Type B pancreatic cell (in vitro differentiated cells): ENCODE measurements at regions not wholly inside any gene's neighbourhood (a gene's known extent, or its start where the extent isn't known, plus 50 kb on each side); places are given as distances from the start of the nearest gene placed in this dataset.

Source experiments
- DNase-seq: peaks from one replicate; pipeline ENCODE4 v3.0.0; 2021; ENCODE audit warnings: mixed read lengths; ENCODE audit not compliant: unreplicated experiment; ENCODE audit errors: extremely low spot score
- H3K27ac Mint-ChIP-seq: 2 replicates; pipeline ENCODE4 v1.8.0; 2021; ENCODE audit warnings: mild to moderate bottlenecking, mixed read lengths
- H3K27me3 Mint-ChIP-seq: 2 replicates; pipeline ENCODE4 v1.8.0; 2021; ENCODE audit warnings: mixed read lengths
- H3K36me3 Mint-ChIP-seq: 2 replicates; pipeline ENCODE4 v1.8.0; 2021; ENCODE audit warnings: mixed read lengths
- H3K4me1 Mint-ChIP-seq: one replicate; pipeline ENCODE4 v1.8.0; 2021; ENCODE audit warnings: mixed read lengths; ENCODE audit not compliant: unreplicated experiment
- H3K4me3 Mint-ChIP-seq: 2 replicates; pipeline ENCODE4 v1.8.0; 2021; ENCODE audit warnings: mild to moderate bottlenecking, mixed read lengths
- H3K9me3 Mint-ChIP-seq: 2 replicates; pipeline ENCODE4 v1.8.0; 2021; ENCODE audit warnings: mixed read lengths
- TF ChIP-seq, protein P1 (sequence below): fragments of 200-600 bp; sonication (generic); conservative IDR thresholded peaks from 2 replicates; pipeline ENCODE4 v1.5.0; 2021; ENCODE audit warnings: antibody characterized with exemption, mild to moderate bottlenecking

DNA sequence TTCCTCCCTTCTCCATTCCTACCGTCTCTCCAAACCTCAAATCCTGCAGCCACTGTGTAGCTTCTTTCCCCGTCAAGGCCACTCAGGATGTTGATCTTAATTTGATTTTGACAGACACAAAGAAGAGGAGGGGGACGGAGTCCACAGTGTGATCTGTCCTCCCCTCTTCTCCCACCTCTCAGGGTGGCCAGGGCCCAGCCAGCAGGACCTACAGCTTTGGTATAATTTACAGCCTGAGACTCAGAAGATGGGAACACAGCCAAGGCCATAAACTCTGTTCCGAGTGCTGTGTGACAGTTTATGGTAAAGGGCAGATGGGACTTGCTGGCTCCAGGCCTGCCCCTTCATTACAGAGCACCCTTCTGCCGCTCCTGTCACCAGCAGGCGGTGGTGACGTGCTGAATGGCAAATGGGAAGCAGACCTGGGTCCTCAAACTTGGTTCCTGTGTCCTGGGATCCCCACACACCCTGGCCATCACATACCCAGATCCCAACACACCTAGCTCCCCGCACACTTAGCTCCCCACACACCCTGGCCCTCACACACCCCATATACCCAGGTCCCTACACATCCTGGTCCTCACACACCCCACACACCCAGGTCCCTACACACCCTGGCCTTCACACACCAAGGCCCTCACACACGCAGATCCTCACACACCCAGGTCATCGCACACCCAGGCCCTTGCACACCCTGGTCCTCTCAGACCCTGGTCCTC lies 71.6 kb downstream of the CD2 start:
- peak overlapping the region; percentile 37 for H3K27ac Mint-ChIP-seq
- H3K4me3 Mint-ChIP-seq, result no peak overlapping the region
- no peaks in the 10 kb centered on the region for H3K36me3 Mint-ChIP-seq
- TF ChIP-seq, protein P1, sequence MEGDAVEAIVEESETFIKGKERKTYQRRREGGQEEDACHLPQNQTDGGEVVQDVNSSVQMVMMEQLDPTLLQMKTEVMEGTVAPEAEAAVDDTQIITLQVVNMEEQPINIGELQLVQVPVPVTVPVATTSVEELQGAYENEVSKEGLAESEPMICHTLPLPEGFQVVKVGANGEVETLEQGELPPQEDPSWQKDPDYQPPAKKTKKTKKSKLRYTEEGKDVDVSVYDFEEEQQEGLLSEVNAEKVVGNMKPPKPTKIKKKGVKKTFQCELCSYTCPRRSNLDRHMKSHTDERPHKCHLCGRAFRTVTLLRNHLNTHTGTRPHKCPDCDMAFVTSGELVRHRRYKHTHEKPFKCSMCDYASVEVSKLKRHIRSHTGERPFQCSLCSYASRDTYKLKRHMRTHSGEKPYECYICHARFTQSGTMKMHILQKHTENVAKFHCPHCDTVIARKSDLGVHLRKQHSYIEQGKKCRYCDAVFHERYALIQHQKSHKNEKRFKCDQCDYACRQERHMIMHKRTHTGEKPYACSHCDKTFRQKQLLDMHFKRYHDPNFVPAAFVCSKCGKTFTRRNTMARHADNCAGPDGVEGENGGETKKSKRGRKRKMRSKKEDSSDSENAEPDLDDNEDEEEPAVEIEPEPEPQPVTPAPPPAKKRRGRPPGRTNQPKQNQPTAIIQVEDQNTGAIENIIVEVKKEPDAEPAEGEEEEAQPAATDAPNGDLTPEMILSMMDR, result no peak
- H3K9me3 Mint-ChIP-seq, result no peaks in the 10 kb centered on the region
- H3K4me1 Mint-ChIP-seq, result peaks cover 27% of the 10 kb centered on the region
- no peak for DNase-seq
- H3K27me3 Mint-ChIP-seq, result no peaks in the 10 kb centered on the region

DNA sequence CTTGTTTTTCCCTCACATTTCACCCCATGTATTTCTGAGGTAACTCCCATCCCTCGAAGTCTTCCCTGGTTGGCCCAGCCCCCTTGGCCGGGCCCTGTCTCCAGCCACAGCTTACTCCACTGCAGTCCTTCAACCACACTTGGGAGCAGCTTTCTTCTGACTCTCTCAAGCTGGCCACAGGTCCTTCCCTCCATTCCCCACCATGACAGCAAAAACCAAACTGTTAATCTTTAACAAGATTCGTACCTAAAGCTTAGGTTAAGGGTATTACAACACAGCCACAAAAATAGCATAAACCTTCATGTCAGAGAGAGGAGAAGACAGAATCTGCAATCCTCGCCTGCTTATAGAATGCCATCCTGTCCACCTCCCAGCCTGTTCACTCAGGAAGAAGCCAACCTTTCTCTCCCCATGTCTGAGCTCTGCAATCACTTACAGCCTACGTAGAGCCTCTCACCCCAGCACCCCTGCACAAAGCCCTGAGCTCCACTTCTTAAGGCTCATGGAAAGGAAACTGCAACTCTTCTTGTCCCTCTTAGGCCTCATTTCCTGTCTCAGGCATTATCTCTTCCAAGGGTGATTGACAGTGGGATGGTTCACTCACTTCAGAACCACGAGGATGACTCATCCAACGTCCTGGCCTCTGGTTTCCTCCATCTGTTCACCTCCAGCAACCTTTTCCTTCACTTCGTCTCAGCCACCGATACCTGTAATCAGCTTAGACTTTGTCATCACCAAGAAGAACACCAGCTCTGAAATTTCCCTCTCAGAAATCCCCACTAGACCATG lies 72.8 kb downstream of the CD2 start:
- Mint-ChIP-seq H3K4me3 (peak overlapping the region; percentile 1), H3K9me3 (no peaks in the 10 kb centered on the region), H3K36me3 (no peaks in the 10 kb centered on the region), H3K27me3 (no peaks in the 10 kb centered on the region), H3K4me1 (peaks cover 34% of the 10 kb centered on the region), H3K27ac (peak overlapping the region; percentile 37)
- DNase-seq, result no peak
- TF ChIP-seq, protein P1, result no peak

DNA sequence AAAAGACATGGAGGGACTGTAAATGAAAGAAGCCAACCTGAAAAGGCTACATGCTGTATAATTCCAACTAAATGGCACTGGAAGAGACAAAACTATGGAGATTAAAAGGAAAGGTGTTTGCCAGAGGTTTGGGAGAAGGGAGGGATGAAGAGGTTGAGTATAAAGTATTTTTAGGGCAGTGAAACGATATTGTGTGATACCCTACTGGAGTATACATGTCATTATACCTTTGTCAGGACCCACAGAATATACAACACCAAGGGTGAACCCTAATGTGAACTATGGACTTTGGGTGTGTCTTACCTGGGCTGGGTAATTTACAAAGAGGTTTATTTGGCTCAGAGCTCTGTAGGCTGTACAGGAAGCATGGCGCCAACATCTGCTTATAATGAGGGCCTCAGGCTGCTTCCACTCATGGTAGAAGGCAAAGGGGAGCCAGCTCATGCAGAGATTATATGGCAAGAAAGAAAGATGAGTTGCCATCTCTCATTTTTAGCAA lies 73.4 kb downstream of the CD2 start:
- Mint-ChIP-seq H3K4me3 (peak overlapping the region; percentile 1), H3K9me3 (no peaks in the 10 kb centered on the region), H3K4me1 (peaks cover 41% of the 10 kb centered on the region), H3K27ac (peak overlapping the region; percentile 37), H3K27me3 (no peaks in the 10 kb centered on the region), H3K36me3 (no peaks in the 10 kb centered on the region)
- TF ChIP-seq, protein P1, result no peak
- DNase-seq, result no peak

DNA sequence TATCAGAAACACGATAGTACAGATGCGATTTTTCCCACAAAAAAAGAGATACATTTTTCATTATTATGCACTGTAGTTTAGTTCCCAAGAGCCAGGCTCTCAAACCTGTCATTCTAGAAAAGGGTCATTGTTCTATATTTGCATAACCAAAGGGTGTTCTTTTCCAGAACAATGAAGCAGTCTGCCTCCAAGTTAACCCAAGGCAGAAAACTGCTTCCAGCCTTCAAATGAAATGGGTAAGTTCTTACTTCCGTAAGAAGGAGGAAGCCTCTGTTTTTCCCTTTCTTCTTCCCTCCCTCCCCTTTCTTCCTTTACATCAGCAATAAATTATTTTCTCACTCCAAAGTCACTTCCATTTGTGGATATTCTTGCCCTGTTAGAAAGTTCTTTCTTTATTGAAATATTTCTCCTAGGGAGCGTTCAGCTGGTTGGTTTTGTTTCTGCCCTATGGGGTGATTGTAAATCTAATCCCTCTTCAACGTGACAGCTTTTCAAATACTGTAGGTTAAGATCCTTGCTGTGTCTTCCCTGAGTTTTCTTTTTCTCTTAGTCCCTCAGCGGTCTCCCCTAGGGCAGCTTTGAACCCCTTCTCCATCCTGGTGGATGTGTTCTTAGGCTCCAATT lies 77.3 kb upstream of the PTGFRN start:
- peaks cover 7% of the 10 kb centered on the region for H3K9me3 Mint-ChIP-seq
- peak overlapping the region; percentile 60 for H3K27ac Mint-ChIP-seq
- no peaks in the 10 kb centered on the region for H3K27me3 Mint-ChIP-seq
- H3K4me3 Mint-ChIP-seq, result peak overlapping the region; percentile 37
- H3K36me3 Mint-ChIP-seq, result no peaks in the 10 kb centered on the region
- DNase-seq, result no peak
- TF ChIP-seq, protein P1, result no peak
- peaks cover 43% of the 10 kb centered on the region for H3K4me1 Mint-ChIP-seq

DNA sequence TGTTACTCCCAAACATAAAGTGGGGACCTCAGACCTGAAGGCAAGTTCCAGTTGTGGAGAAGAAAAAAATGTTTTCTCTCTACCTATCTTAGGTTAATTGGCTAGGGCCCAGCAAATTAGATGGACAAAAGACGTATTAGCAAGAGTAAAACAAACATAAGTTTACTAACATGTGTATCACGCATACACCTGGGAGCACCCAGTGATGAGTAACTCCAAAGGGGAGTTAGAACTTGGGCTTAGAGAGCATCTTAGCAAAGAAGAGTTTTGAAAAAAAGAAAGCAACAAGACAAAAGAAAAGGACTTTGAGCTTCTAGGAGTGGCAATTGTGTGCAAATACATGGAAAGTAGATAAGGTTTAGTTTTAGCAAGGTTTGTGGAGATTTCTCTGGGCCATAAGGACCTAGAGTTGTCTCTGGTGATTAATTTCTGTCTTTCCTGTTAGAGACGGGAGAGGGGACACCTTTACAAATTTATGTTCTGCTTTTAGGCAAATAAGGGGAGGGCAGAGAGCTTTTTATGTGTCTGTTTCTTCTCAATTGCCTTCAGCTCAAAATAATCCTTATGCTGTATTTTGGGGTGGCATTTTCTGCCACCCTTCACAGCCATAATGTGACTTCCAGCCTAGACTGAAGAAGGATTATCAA lies 76.7 kb upstream of the PTGFRN start:
- peaks cover 42% of the 10 kb centered on the region for H3K4me1 Mint-ChIP-seq
- TF ChIP-seq, protein P1, result no peak
- H3K27ac Mint-ChIP-seq, result peak overlapping the region; percentile 60

More for the DNA sequence above, 76.7 kb upstream of the PTGFRN start:
- Mint-ChIP-seq H3K4me3 (peak overlapping the region; percentile 39), H3K9me3 (peaks cover 8% of the 10 kb centered on the region), H3K27me3 (no peaks in the 10 kb centered on the region), H3K36me3 (no peaks in the 10 kb centered on the region)
- DNase-seq, result no peak
